Suprapubic skin (tissue), 4 donors: ENCODE measurements at regions not wholly inside any gene's neighbourhood (a gene's known extent, or its start where the extent isn't known, plus 50 kb on each side); places are given as distances from the start of the nearest gene placed in this dataset.
"Not testable (repeated sequence)": the region's sequence is repeated elsewhere in the genome, so short reads cannot be mapped to it uniquely, and the experiment has no call there.

Source experiments
- DNase-seq, 2 donors: peaks; one replicate each; pipeline ENCODE4 v3.0.0-alpha.2; 2019; ENCODE audit warnings: low spot score in 2 of 2
- H3K27ac ChIP-seq: fragments of 200-600 bp; sonication (generic); one replicate; pipeline ENCODE4 v1.5.1; 2019
- H3K27me3 ChIP-seq: fragments of 200-600 bp; sonication (generic); one replicate; pipeline ENCODE4 v1.5.1; 2019
- H3K36me3 ChIP-seq: fragments of 200-600 bp; sonication (generic); one replicate; pipeline ENCODE4 v1.5.1; 2019
- H3K4me1 ChIP-seq: fragments of 200-600 bp; sonication (generic); one replicate; pipeline ENCODE4 v1.5.1; 2019
- H3K4me3 ChIP-seq: fragments of 200-600 bp; sonication (generic); one replicate; pipeline ENCODE4 v1.5.1; 2019; ENCODE audit warnings: mild to moderate bottlenecking
- H3K9me3 ChIP-seq: fragments of 200-600 bp; sonication (generic); one replicate; pipeline ENCODE4 v1.5.1; 2019
- CTCF ChIP-seq, 2 donors: fragments of 200-600 bp in 1 of 2; fragments of 450-650 bp in 1 of 2; sonication (generic) in 1 of 2; IDR thresholded peaks; one replicate each; pipeline ENCODE4 v1.5.1; 2016 to 2019; ENCODE audit warnings: antibody characterized with exemption in 2 of 2, mild to moderate bottlenecking in 1 of 2, moderate library complexity in 1 of 2
- EP300 ChIP-seq: sonication (generic); formaldehyde crosslinking; IDR thresholded peaks from one replicate; pipeline ENCODE4 v1.6.1; 2017; ENCODE audit warnings: antibody characterized with exemption
- POLR2A ChIP-seq, 2 donors: fragments of 450-650 bp; IDR thresholded peaks; one replicate each; pipeline ENCODE4 v1.6.1; 2017; ENCODE audit warnings: antibody characterized with exemption in 2 of 2, mild to moderate bottlenecking in 2 of 2, moderate library complexity in 2 of 2
- POLR2AphosphoS5 ChIP-seq, 3 donors: sonication (generic); formaldehyde crosslinking; IDR thresholded peaks; one replicate each; pipeline ENCODE4 v1.6.1; 2017; ENCODE audit warnings: antibody characterized with exemption in 3 of 3
- WGBS: methylation state at CpG from one replicate; pipeline ENCODE4 v1.1.5; 2018; 5-methylcytosine and 5-hydroxymethylcytosine counted together

GRCh38 chr10:28471652-28472050 lies 61.3 kb upstream of the WAC start:
- no peak for TF ChIP-seq EP300
- TF ChIP-seq POLR2A (IDR thresholded peaks at IDR 0.05), result no peak
- TF ChIP-seq POLR2AphosphoS5 (IDR thresholded peaks at IDR 0.05), result no peak
- no peak for TF ChIP-seq CTCF (IDR thresholded peaks at IDR 0.05)
- Histone ChIP-seq H3K36me3 (no peaks in the 10 kb centered on the region), H3K4me3 (no peak overlapping the region), H3K4me1 (no peaks in the 10 kb centered on the region), H3K27ac (no peak overlapping the region), H3K27me3 (no peaks in the 10 kb centered on the region), H3K9me3 (no peaks in the 10 kb centered on the region)
- DNase-seq, result no peak
- WGBS, result 94% methylated on average over 6 of the region's 6 CpGs

GRCh38 chr10:28478646-28479045 lies 54.3 kb upstream of the WAC start:
- Histone ChIP-seq H3K4me1 (no peaks in the 10 kb centered on the region), H3K9me3 (no peaks in the 10 kb centered on the region), H3K4me3 (no peak overlapping the region), H3K36me3 (no peaks in the 10 kb centered on the region), H3K27me3 (no peaks in the 10 kb centered on the region), H3K27ac (no peak overlapping the region)
- WGBS, result 39% methylated on average over 1 of the region's 1 CpG
- TF ChIP-seq POLR2A (IDR thresholded peaks at IDR 0.05), result no peak
- TF ChIP-seq CTCF (IDR thresholded peaks at IDR 0.05), result no peak
- no peak for TF ChIP-seq POLR2AphosphoS5 (IDR thresholded peaks at IDR 0.05)
- TF ChIP-seq EP300, result no peak
- DNase-seq, result no peak

- no peak overlapping the region for H3K27ac ChIP-seq
- H3K4me3 ChIP-seq, result no peak overlapping the region
- no peaks in the 10 kb centered on the region for H3K27me3 ChIP-seq
- DNase-seq, result no peak
- TF ChIP-seq EP300 (no peak), POLR2A (IDR thresholded peaks at IDR 0.05) (no peak), POLR2AphosphoS5 (IDR thresholded peaks at IDR 0.05) (no peak), CTCF (IDR thresholded peaks at IDR 0.05) (no peak)
- H3K36me3 ChIP-seq, result no peaks in the 10 kb centered on the region
- H3K4me1 ChIP-seq, result no peaks in the 10 kb centered on the region
- no peaks in the 10 kb centered on the region for H3K9me3 ChIP-seq
- 22% methylated on average over 5 of the region's 5 CpGs for WGBS
These were observed 53.5 kb upstream of the WAC start for GRCh38 chr10:28479425-28479865.

- Histone ChIP-seq H3K4me3 (no peak overlapping the region), H3K36me3 (no peaks in the 10 kb centered on the region), H3K27ac (no peak overlapping the region), H3K9me3 (no peaks in the 10 kb centered on the region), H3K27me3 (no peaks in the 10 kb centered on the region), H3K4me1 (no peaks in the 10 kb centered on the region)
- no peak for DNase-seq
- WGBS, result 86% methylated on average over 4 of the region's 4 CpGs
- TF ChIP-seq POLR2A (IDR thresholded peaks at IDR 0.05) (no peak), POLR2AphosphoS5 (IDR thresholded peaks at IDR 0.05) (no peak), EP300 (no peak), CTCF (IDR thresholded peaks at IDR 0.05) (no peak)
These were observed 52.8 kb upstream of the WAC start for GRCh38 chr10:28479927-28480627.

GRCh38 chr10:28480628-28480965 lies 52.3 kb upstream of the WAC start:
- H3K27me3 ChIP-seq, result no peaks in the 10 kb centered on the region
- no peak overlapping the region for H3K4me3 ChIP-seq
- 85% methylated on average over 3 of the region's 3 CpGs for WGBS
- TF ChIP-seq POLR2A (IDR thresholded peaks at IDR 0.05) (no peak), EP300 (no peak), POLR2AphosphoS5 (IDR thresholded peaks at IDR 0.05) (no peak), CTCF (IDR thresholded peaks at IDR 0.05) (no peak)
- no peaks in the 10 kb centered on the region for H3K4me1 ChIP-seq
- DNase-seq, result no peak
- H3K36me3 ChIP-seq, result no peaks in the 10 kb centered on the region
- no peaks in the 10 kb centered on the region for H3K9me3 ChIP-seq
- no peak overlapping the region for H3K27ac ChIP-seq

GRCh38 chr10:28481346-28481745 lies 51.6 kb upstream of the WAC start:
- not testable (repeated sequence) for DNase-seq, H3K4me3 ChIP-seq, H3K27me3 ChIP-seq, H3K9me3 ChIP-seq, H3K27ac ChIP-seq, H3K36me3 ChIP-seq, H3K4me1 ChIP-seq
- WGBS, result 90% methylated on average over 5 of the region's 5 CpGs
